Panc1 (cell line): ENCODE measurements at regions not wholly inside any gene's neighbourhood (a gene's known extent, or its start where the extent isn't known, plus 50 kb on each side); places are given as distances from the start of the nearest gene placed in this dataset.

Experiments
- ATAC-seq: fragments of 200-7000 bp; cut with Tn5 transposase; 2 replicates; pipeline ENCODE4 v1.9.1; 2020; ENCODE audit warnings: mild to moderate bottlenecking, moderate library complexity
- BruUV-seq: library from RNA; stranded (reverse); fragments of 400-500 nt; replicated peaks from 2 replicates; lab custom pipeline; 2021; lab: Mats Ljungman, UMichigan
- CTCF ChIA-PET: fragments of 300-600 bp; sonication (Branson Sonifier 250); formaldehyde crosslinking; loops from one replicate; lab custom pipeline; 2022; ENCODE audit warnings: antibody characterized with exemption; lab: Charles Lee
- POLR2A ChIA-PET: fragments of 300-600 bp; sonication (Branson Sonifier 250); formaldehyde crosslinking; loops from one replicate; lab custom pipeline; 2022; ENCODE audit warnings: antibody characterized with exemption; lab: Charles Lee
- DNase-seq: peaks from one replicate; pipeline ENCODE4 v3.0.0-alpha.2; 2010; ENCODE audit warnings: low read depth, low spot score
- H3K27ac ChIP-seq: 2 replicates; pipeline ENCODE4 v1.5.1; 2011; ENCODE audit warnings: mild to moderate bottlenecking, low read length, inconsistent platforms
- H3K27me3 ChIP-seq: fragments of 200-500 bp; sonication (Bioruptor generic); 2 replicates; pipeline ENCODE4 v1.6.0; 2014; ENCODE audit warnings: low read length, inconsistent platforms; ENCODE audit not compliant: control insufficient read depth, insufficient read depth
- H3K36me3 ChIP-seq: fragments of 200-500 bp; sonication (Bioruptor generic); 2 replicates; pipeline ENCODE4 v1.5.1; 2014; ENCODE audit warnings: inconsistent platforms, mild to moderate bottlenecking, low read length, moderate library complexity; ENCODE audit not compliant: control insufficient read depth, insufficient read depth
- H3K4me1 ChIP-seq: 2 replicates; pipeline ENCODE4 v1.5.1; 2011; ENCODE audit warnings: inconsistent platforms, mild to moderate bottlenecking, low read length, moderate library complexity; ENCODE audit not compliant: control insufficient read depth, insufficient read depth
- H3K4me3 ChIP-seq, 2 experiments: 2 replicates each; pipeline ENCODE4 v1.5.1; 2011 to 2012; ENCODE audit warnings: low read depth in 2 of 2, low read length in 2 of 2, mild to moderate bottlenecking in 2 of 2, inconsistent platforms in 1 of 2, moderate library complexity in 1 of 2
- H3K9me3 ChIP-seq: fragments of 200-500 bp; sonication (Bioruptor generic); 2 replicates; pipeline ENCODE4 v1.5.1; 2014; ENCODE audit warnings: low read depth, mild to moderate bottlenecking, inconsistent platforms, low read length, moderate library complexity; ENCODE audit not compliant: control insufficient read depth, insufficient read depth
- POLR2AphosphoS5 ChIP-seq: IDR thresholded peaks from 2 replicates; pipeline ENCODE4 v1.6.1; 2012; ENCODE audit warnings: mild to moderate bottlenecking, low read depth, low read length, moderate library complexity
- SIN3A ChIP-seq: IDR thresholded peaks from 2 replicates; pipeline ENCODE4 v1.6.1; 2012; ENCODE audit warnings: low read depth, mild to moderate bottlenecking, low read length, moderate library complexity, borderline replicate concordance; ENCODE audit not compliant: insufficient read depth
- TCF7L2 ChIP-seq: IDR thresholded peaks from 2 replicates; pipeline ENCODE4 v1.6.1; 2011; ENCODE audit warnings: mild to moderate bottlenecking, low read depth, low read length, inconsistent platforms
- in situ Hi-C: cut with HindIII; loops from 2 replicates; pipeline ENCODE4 v1.10.0; 2016; ENCODE audit warnings: low sequenced_read_pairs, low pct_unique_long_range_greater_than_20kb
- intact Hi-C: fragments of 100-400 bp; cut with micrococcal nuclease; formaldehyde crosslinking; loops from one replicate; pipeline ENCODE4 v1.10.0; 2022; ENCODE audit not compliant: unreplicated experiment
- TF ChIP-seq, protein P1 (sequence below): fragments of 450-650 bp; IDR thresholded peaks from 2 replicates; pipeline ENCODE4 v1.5.1; 2017; ENCODE audit warnings: mild to moderate bottlenecking
- TF ChIP-seq, protein P2 (sequence below), 2 experiments: IDR thresholded peaks; 2 replicates each; pipeline ENCODE4 v1.6.1; 2011 to 2012; ENCODE audit warnings: low read depth in 2 of 2, control low read depth in 1 of 2, low read length in 1 of 2, mild to moderate bottlenecking in 1 of 2, moderate library complexity in 1 of 2; ENCODE audit not compliant: insufficient read depth in 1 of 2

DNA sequence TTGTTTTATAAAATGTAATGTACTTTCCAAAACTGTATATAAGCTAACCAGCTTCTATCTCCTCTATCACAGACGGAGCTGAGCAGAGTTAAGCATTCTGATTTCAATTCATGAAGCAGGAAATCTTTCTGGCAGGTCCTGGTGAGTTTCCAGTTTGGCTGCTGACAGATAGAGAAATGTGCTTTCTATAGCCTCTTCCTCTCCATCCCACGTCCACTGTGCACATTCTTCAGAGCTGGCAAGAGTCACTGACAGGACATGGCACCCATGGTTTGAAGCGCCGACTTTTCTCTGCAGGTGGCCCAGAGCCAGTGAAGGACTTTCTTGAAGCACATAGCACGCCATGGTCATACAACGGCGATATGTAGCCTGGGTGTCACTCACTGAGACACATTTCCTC lies 52.3 kb upstream of the POU2F1 start:
- DNase-seq = no peak
- intact Hi-C loops = no loop called here
- ChIA-PET CTCF (no interaction called here), POLR2A (no interaction called here)
- H3K9me3 ChIP-seq = no peaks in the 10 kb centered on the region
- ATAC-seq = no peak
- no peaks in the 10 kb centered on the region for H3K27me3 ChIP-seq
- no peak overlapping the region for H3K4me3 ChIP-seq
- TF ChIP-seq POLR2AphosphoS5 = no peak
- TF ChIP-seq, protein P1, sequence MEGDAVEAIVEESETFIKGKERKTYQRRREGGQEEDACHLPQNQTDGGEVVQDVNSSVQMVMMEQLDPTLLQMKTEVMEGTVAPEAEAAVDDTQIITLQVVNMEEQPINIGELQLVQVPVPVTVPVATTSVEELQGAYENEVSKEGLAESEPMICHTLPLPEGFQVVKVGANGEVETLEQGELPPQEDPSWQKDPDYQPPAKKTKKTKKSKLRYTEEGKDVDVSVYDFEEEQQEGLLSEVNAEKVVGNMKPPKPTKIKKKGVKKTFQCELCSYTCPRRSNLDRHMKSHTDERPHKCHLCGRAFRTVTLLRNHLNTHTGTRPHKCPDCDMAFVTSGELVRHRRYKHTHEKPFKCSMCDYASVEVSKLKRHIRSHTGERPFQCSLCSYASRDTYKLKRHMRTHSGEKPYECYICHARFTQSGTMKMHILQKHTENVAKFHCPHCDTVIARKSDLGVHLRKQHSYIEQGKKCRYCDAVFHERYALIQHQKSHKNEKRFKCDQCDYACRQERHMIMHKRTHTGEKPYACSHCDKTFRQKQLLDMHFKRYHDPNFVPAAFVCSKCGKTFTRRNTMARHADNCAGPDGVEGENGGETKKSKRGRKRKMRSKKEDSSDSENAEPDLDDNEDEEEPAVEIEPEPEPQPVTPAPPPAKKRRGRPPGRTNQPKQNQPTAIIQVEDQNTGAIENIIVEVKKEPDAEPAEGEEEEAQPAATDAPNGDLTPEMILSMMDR = no peak
- TF ChIP-seq, protein P2, sequence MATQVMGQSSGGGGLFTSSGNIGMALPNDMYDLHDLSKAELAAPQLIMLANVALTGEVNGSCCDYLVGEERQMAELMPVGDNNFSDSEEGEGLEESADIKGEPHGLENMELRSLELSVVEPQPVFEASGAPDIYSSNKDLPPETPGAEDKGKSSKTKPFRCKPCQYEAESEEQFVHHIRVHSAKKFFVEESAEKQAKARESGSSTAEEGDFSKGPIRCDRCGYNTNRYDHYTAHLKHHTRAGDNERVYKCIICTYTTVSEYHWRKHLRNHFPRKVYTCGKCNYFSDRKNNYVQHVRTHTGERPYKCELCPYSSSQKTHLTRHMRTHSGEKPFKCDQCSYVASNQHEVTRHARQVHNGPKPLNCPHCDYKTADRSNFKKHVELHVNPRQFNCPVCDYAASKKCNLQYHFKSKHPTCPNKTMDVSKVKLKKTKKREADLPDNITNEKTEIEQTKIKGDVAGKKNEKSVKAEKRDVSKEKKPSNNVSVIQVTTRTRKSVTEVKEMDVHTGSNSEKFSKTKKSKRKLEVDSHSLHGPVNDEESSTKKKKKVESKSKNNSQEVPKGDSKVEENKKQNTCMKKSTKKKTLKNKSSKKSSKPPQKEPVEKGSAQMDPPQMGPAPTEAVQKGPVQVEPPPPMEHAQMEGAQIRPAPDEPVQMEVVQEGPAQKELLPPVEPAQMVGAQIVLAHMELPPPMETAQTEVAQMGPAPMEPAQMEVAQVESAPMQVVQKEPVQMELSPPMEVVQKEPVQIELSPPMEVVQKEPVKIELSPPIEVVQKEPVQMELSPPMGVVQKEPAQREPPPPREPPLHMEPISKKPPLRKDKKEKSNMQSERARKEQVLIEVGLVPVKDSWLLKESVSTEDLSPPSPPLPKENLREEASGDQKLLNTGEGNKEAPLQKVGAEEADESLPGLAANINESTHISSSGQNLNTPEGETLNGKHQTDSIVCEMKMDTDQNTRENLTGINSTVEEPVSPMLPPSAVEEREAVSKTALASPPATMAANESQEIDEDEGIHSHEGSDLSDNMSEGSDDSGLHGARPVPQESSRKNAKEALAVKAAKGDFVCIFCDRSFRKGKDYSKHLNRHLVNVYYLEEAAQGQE (IDR thresholded peaks at IDR 0.05; ENCODE audit: insufficient read depth in 1 of 2, low read depth in 2 of 2, low read length in 1 of 2) = no peak
- TF ChIP-seq SIN3A = no peak
- no peak for TF ChIP-seq TCF7L2
- BruUV-seq = no TSS peak
- H3K27ac ChIP-seq = no peak overlapping the region
- in situ Hi-C loops = no loop called here
- no peaks in the 10 kb centered on the region for H3K36me3 ChIP-seq
- H3K4me1 ChIP-seq = no peaks in the 10 kb centered on the region

DNA sequence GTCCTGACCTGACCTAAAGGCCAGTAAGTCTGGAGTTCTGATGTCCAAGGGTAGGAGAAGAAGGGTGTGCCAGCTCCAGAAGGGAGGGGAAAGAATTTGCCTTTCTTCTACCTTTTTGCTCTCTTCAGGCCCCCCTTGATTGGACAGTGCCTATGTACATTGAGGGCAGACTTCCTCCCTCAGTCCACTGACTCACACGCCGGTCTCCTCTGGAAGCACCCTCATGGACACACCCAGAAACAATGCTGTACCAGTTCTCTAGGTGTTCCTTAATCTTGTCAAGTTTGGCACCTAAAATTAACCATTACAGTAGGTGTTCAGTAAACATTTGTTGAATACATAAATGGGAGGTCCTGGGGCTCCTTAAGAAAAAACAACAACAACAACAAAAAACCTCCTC lies 51.0 kb upstream of the POU2F1 start:
- Histone ChIP-seq H3K27me3 (no peaks in the 10 kb centered on the region), H3K27ac (no peak overlapping the region), H3K36me3 (no peaks in the 10 kb centered on the region), H3K4me1 (no peaks in the 10 kb centered on the region), H3K4me3 (no peak overlapping the region), H3K9me3 (no peaks in the 10 kb centered on the region)
- BruUV-seq = no TSS peak
- POLR2A ChIA-PET = no interaction called here
- ATAC-seq = no peak
- no peak for DNase-seq
- CTCF ChIA-PET = no interaction called here
- in situ Hi-C loops (no loop called here), intact Hi-C loops (no loop called here)
- no peak for TF ChIP-seq SIN3A
- no peak for TF ChIP-seq POLR2AphosphoS5
